Left colon (tissue), 2 donors: ENCODE measurements at regions not wholly inside any gene's neighbourhood (a gene's known extent, or its start where the extent isn't known, plus 50 kb on each side); places are given as distances from the start of the nearest gene placed in this dataset.

ENCODE experiments used
- ATAC-seq: fragments of 200-7000 bp; cut with Tn5 transposase; one replicate; pipeline ENCODE4 v1.9.1; 2020; ENCODE audit warnings: mild to moderate bottlenecking, moderate library complexity
- DNase-seq, 2 donors: peaks; one replicate each; pipeline ENCODE4 v3.0.0-alpha.2; 2020
- intact Hi-C, 2 donors: fragments of 100-400 bp; cut with DNase I in 1 of 2; cut with micrococcal nuclease in 1 of 2; formaldehyde crosslinking; loops; one replicate each; pipeline versions ENCODE4 v1.11.2 to v1.14.0; 2022; cut with DNase I, micrococcal nuclease
- donor health status: DM: no; HTN: no; CAD: no.
- donor health status: DM: yes; HTN: yes; CAD: no.

- no peak for ATAC-seq
- DNase-seq, result no peak
- intact Hi-C loops, result no loop called here
Observed at GRCh38 chr1:177799746-177800145, 170.1 kb downstream of the SEC16B start.

DNA sequence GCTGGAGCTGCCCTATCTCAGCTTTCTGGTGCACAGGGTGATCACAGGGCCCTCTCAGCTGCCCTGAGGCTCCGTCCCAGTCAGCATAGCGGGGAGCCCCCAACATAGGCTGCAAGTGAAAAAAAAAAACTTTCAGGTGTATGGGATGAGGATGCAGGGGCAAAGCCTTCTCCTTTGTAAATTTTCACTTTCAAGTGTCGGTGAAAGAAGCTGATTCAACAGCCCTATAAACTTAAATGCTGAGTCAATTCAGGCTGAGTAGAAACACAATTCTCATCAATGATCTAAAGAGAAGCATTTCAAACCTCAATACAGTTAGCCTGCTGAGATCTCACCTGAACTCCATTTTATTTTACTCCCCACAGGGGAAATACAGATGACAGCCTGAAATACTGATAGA lies 171.2 kb downstream of the SEC16B start:
- ATAC-seq (no peak), DNase-seq (no peak)
- intact Hi-C loops, result no loop called here

DNA sequence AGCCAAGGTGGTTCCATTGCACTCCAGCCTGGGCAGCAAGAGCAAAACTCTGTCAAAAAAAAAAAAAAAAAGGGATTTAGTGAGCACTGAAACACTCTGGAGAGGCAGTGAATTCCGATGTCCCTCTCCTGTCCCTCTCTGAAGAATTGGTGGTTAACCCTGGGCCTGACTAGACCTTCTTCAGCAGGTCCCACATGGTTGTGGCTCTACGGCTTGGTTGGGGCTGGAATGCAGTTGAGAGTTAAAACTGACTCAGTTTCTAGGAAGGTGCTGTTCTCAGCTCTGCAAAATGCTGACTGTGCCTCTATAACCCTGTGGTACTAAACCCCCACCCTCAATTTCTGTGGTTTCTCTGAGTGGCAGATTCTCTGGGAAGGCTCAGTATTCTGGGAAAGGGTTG lies 173.3 kb downstream of the SEC16B start:
- DNase-seq (no peak), ATAC-seq (no peak)
- intact Hi-C loops, result no loop called here

DNA sequence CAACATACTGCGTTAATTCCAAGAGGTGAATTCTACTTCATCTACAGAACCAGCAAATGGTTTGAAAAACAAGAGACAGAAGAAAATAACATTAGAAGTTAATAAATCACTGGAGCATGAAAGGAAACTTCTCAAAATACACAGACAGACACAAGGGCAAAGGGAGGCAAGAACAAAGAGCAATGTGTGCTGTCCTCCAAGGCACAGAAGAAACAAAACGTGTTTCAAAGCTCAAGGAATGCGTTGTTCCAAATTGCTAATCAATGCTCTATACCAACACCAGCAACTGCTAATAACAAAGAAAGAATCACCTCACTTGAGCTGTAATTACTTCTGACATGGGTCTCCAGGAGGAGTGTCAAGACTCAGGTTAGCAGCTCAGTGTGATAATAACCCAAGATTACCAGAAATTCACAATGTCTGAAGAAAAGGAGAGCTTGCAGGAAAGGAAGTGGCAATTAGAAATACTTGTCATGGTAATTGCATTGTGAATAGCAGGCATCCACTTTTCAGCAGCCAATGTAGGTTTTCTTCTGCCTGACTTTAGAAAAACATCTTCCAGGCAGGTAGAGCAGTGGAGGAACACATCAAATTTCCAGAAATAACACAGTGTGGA lies 175.4 kb downstream of the SEC16B start:
- DNase-seq (no peak), ATAC-seq (no peak)
- intact Hi-C loops, result no loop called here

- no peak for ATAC-seq
- intact Hi-C loops, result no loop called here
- DNase-seq, result no peak
Observed at GRCh38 chr1:177793900-177794299, 176.0 kb downstream of the SEC16B start.

DNA sequence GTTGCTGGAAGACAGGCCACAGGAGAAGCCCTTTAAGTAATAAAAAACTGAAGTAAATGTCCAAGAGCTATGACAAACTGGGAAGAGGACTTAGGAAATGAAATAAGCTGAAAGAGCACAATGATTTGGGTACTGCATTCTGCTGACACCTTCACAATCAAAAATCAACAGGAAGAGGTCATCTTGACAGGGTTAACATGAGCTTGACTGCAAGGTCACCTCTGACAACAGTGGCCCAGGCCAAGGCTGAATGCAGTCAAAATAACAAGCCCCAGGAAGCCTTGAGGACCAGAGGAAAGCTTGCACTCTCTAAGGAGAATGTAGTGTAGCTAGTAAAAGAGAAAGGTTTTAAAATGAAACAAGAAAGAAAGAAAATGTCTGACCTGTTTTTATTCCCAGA lies 179.3 kb downstream of the SEC16B start:
- no peak for DNase-seq
- ATAC-seq, result no peak
- intact Hi-C loops, result no loop called here

- intact Hi-C loops, result loop anchor here in 1 of 2 donors (10.0 kb wide), 1 partner anchor 535 kb away; no protein-coding TSS in a partner anchor
- no peak for DNase-seq
- ATAC-seq, result no peak
Observed at GRCh38 chr1:177789956-177790355, 179.9 kb downstream of the SEC16B start.

- DNase-seq, result no peak
- intact Hi-C loops, result loop anchor here in 1 of 2 donors (10.0 kb wide), 1 partner anchor 531 kb away; no protein-coding TSS in a partner anchor
- no peak for ATAC-seq
Observed at GRCh38 chr1:177786176-177786745, 183.6 kb downstream of the SEC16B start.

DNA sequence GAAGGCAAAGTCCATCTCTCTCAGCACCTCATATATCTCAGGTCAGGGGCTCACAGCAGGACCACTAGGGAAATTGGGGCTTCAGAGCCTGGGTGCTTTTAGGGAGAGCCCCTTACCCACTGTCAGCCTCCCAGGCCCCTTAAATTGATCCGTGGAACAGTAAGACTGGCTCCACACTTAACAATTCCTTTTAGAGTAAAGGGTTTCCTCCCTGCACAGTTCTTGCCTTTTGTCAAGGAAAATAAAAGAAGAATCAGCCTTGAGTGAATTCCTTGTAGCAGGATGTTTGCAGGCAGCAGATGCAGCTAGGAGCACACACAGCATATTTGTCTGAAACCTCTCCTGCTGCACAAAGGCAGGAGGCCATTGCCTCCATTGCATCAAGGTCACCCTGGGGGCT lies 184.9 kb downstream of the SEC16B start:
- intact Hi-C loops, result loop anchor here in 1 of 2 donors (10.0 kb wide), 1 partner anchor 530 kb away; no protein-coding TSS in a partner anchor

DNA sequence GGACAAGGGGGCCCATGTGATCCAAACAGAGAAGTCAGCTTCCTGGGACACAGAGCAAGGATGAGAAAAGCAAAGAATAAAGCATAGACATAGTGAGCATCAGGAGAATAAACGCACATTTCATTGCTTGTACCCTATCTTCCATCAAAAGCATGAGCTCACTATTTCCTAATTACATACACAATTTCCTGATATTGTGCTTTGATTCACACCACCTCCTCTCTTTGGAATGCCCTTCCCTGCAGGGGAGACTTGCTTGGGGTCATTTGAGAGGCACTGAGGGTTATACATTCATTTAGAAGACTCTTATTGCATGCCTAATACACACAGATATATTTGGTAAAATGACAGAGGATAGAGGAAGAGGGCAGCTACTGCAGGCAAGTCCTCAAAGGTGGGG lies 185.4 kb downstream of the SEC16B start:
- intact Hi-C loops, result loop anchor here in 1 of 2 donors (10.0 kb wide), 1 partner anchor 530 kb away; no protein-coding TSS in a partner anchor
- DNase-seq (no peak), ATAC-seq (no peak)

More for the DNA sequence above, 184.9 kb downstream of the SEC16B start:
- ATAC-seq (no peak), DNase-seq (no peak)

GRCh38 chr1:177783051-177783450 lies 186.8 kb downstream of the SEC16B start:
- DNase-seq, result no peak
- ATAC-seq, result no peak
- intact Hi-C loops, result loop anchor here in 1 of 2 donors (10.0 kb wide), 1 partner anchor 528 kb away; no protein-coding TSS in a partner anchor

- DNase-seq, result no peak
- intact Hi-C loops, result loop anchor here in 1 of 2 donors (10.0 kb wide), 1 partner anchor 525 kb away; no protein-coding TSS in a partner anchor
- peak; percentile 77 for ATAC-seq
Observed at GRCh38 chr1:177780096-177780700, 189.7 kb downstream of the SEC16B start.

DNA sequence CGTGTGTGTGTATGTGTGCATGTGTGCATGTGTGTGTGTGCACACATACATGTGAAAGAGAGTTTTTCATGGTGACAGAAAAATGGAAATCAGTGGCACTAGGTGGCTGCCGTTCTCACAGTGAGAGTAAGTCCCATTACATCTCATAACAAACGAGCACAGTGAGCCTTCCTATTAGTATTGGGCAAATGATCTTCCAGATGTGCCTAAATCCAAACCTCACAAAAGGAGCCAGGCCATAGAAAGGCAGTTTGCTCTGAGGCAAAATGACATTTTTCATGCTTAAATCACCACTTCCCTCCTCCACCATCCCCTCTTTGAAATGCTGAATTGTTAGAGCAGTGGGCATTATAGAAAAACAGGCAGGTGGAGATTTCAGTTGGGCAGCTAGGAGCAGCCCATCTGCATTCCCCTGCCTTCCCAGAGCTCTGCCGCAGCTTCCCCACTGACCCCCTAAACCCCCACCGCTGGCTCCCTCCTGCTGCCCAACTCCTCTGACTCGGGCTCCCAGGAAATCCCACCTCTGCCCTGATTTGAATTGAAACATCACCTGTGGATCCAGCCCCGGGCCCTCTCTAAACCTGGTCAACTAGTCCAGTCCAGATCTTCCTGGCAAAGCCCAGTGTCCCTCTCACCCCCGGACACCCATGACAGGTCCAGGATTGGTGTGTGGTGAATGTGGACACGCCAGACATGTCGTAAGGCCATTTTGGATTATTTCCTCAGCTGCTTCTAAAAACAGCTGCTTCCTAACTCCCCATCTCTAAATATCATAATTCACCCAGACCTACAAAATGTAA lies 190.5 kb downstream of the SEC16B start:
- no peak for ATAC-seq

GRCh38 chr1:177775924-177776323 lies 193.9 kb downstream of the SEC16B start:
- intact Hi-C loops, result no loop called here
- ATAC-seq (no peak), DNase-seq (no peak)

More for the DNA sequence above, 190.5 kb downstream of the SEC16B start:
- intact Hi-C loops, result no loop called here
- no peak for DNase-seq

DNA sequence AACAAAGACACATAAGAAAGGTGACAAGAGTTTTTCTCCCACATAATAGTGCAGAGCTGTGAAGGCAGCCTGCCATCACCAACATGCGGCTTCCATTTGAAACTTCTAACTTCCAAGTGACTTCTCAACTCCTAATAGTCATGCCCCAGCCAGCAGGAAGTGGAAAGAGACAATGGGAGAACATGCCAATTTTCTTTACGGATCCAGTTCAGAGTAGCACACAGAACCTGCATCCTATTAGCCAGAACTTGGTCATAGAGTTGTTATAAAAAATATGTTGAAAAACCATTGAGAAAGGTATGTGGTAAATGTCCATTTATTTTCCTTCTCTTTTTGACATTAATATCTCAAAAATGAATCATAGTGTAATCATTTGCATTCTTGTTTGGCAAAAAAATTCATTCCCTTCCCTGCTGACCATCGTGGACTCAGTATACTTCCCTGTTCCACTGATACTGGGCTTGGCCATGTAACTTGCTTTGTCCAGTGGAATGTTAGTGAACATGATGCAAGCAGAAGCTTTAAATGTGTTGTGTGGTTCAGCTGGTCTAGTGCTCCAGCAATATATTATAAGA lies 197.4 kb downstream of the SEC16B start:
- DNase-seq, result no peak
- no peak for ATAC-seq
- intact Hi-C loops, result no loop called here

DNA sequence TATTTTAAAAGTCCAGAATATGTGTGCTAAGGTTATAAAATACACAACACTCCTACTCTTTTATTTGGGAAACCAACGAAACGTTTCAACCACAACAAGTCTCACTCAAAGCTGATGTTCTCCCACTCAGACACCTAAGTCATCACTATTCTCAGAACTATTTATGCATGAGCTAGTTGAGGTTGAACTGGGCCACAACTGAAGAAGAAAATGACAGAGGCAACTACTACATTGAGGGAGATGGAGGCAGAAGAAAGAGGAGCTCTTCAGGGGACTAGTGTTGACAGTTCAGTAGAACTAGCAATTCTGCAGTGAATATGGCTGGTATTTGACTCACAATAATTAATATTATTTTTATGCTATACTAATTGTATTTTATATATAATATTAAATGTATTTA lies 198.2 kb downstream of the SEC16B start:
- ATAC-seq, result no peak
- intact Hi-C loops, result no loop called here

DNA sequence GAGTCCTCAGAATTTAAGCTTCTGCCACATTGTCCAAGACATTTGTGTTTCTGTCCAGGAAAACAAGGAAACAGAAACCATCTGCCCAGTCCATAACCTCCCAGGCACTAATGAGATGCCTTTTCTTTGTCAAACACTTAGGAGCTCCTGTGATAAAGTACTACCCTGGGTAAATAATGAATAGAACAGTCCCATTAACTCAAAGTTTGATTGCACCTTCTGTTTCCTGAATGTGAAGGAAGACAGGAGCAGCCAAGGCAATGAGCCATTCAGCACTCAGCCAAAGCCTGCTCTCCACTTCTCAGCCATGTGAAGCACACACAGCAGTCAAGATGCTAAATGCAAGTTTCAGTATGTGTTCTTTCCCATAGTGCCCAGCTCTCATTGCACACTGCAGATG lies 199.8 kb downstream of the SEC16B start:
- intact Hi-C loops, result no loop called here
- peak; percentile 67 for ATAC-seq
- no peak for DNase-seq

More for the DNA sequence above, 198.2 kb downstream of the SEC16B start:
- no peak for DNase-seq

DNA sequence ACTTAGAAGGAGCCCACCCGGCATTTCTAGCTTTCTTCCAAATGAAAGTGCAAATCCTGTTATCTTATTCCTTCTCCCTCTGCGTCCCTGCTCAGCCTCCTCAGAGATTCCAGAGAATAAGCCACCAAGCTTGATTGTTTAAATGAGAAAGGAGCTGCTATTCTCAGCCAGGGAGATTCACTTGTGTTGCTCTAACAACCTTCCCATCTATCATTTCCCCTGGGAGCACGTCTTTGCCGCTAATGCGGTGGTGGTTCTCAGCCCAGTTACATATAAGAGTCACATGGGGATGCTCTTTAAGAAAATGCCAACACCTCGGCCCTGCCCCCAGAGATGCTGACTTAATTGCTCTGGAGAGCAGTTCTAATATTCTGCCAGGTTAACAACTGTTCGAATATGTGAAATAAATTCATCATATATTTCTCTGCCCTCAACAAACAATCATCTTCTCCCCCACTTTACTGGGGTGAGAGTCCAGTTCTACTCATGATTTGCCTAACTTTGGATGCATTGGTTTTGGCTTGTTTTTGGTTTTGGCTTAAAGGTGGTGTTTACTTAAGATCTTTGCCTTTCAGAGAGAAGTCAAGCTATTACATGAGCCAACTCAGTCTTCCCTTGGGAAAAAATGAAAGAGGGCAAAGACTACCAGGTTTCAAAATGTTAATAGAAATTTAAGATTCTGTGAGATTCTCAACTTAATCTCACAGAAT lies 213.9 kb downstream of the SEC16B start:
- DNase-seq (no peak), ATAC-seq (no peak)
- intact Hi-C loops, result no loop called here
